GM12878 (cell line): ENCODE measurements at regions not wholly inside any gene's neighbourhood (a gene's known extent, or its start where the extent isn't known, plus 50 kb on each side); places are given as distances from the start of the nearest gene placed in this dataset.

ENCODE experiments used
- ATAC-seq: fragments of 200-7000 bp; cut with Tn5 transposase; 3 replicates; pipeline ENCODE4 v1.9.1; 2020; ENCODE audit warnings: mild to moderate bottlenecking, moderate library complexity
- BruUV-seq: library from RNA; stranded (reverse); fragments of 400-500 nt; replicated peaks from 2 replicates; lab custom pipeline; 2021; lab: Mats Ljungman, UMichigan
- CTCF ChIA-PET: fragments of 300-600 bp; sonication (Branson Sonifier 250); formaldehyde crosslinking; extraction: SDS; loops from one replicate; lab custom pipeline; 2021; ENCODE audit warnings: inconsistent platforms; lab: Yijun Ruan, JAX
- POLR2A ChIA-PET: fragments of 350-600 bp; formaldehyde crosslinking; extraction: SDS; loops from one replicate; lab custom pipeline; 2021; ENCODE audit warnings: inconsistent platforms; lab: Charles Lee
- RAD21 ChIA-PET: fragments of 300-600 bp; sonication (Branson Sonifier 250); formaldehyde crosslinking; loops from one replicate; lab custom pipeline; 2023; ENCODE audit warnings: antibody characterized with exemption; ENCODE audit not compliant: unreplicated experiment; lab: Charles Lee
- SMC1A ChIA-PET: fragments of 300-600 bp; sonication (Branson Sonifier 250); formaldehyde crosslinking; loops from one replicate; lab custom pipeline; 2023; ENCODE audit not compliant: unreplicated experiment, uncharacterized antibody; lab: Charles Lee
- DNase-seq: peaks from one replicate; pipeline ENCODE4 v3.0.0-alpha.2; 2011; ENCODE audit warnings: low read depth, low spot score
- FAIRE-seq: peaks from 3 replicates; lab custom pipeline; 2011; peaks lifted over from hg19 to GRCh38; lab: Jason Lieb, UNC
- H2AFZ ChIP-seq: 2 replicates; pipeline ENCODE4 v1.6.0; 2011; ENCODE audit warnings: low read depth, low read length, control low read depth; ENCODE audit not compliant: control insufficient read depth
- H3K27ac ChIP-seq: 2 replicates; pipeline ENCODE4 v1.5.1; 2011; ENCODE audit warnings: control low read depth; ENCODE audit not compliant: control insufficient read depth, insufficient read depth
- H3K27me3 ChIP-seq, 2 experiments: replicated peaks in 1 of 2; 2 replicates each; pipeline versions ENCODE4 v1.6.0 to v1.6.1; 2011; ENCODE audit warnings: low read length in 1 of 2; ENCODE audit not compliant: control insufficient read depth in 2 of 2, insufficient read depth in 2 of 2
- H3K36me3 ChIP-seq, 2 experiments: 2 replicates each; pipeline ENCODE4 v1.5.1; 2011; ENCODE audit warnings: low read length in 1 of 2; ENCODE audit not compliant: control insufficient read depth in 2 of 2, insufficient read depth in 2 of 2
- H3K4me1 ChIP-seq: 2 replicates; pipeline ENCODE4 v1.6.1; 2011; ENCODE audit warnings: mild to moderate bottlenecking, low read length, moderate library complexity, mixed read lengths; ENCODE audit not compliant: control insufficient read depth, insufficient read depth
- H3K4me2 ChIP-seq: 2 replicates; pipeline ENCODE4 v1.6.0; 2011; ENCODE audit warnings: control low read depth; ENCODE audit not compliant: control insufficient read depth, insufficient read depth
- H3K4me3 ChIP-seq: fragments of 200-600 bp; sonication (generic); 2 replicates; pipeline ENCODE4 v1.5.1; 2016
- H3K79me2 ChIP-seq: 2 replicates; pipeline ENCODE4 v1.6.0; 2011; ENCODE audit warnings: low read length; ENCODE audit not compliant: control insufficient read depth, insufficient read depth
- H3K9ac ChIP-seq: 2 replicates; pipeline ENCODE4 v1.8.0; 2011; ENCODE audit warnings: low read length, control low read depth, mixed read lengths; ENCODE audit not compliant: control insufficient read depth, insufficient read depth
- H3K9me3 ChIP-seq: replicated peaks from 3 replicates; pipeline ENCODE4 v1.5.1; 2011; ENCODE audit warnings: mild to moderate bottlenecking, low read length; ENCODE audit not compliant: control insufficient read depth, insufficient read depth
- H4K20me1 ChIP-seq: 2 replicates; pipeline ENCODE4 v1.6.0; 2011; ENCODE audit not compliant: control insufficient read depth, insufficient read depth
- EGR1 ChIP-seq, 2 experiments: IDR thresholded peaks; 1 replicate in 1 of 2; 2 replicates in 1 of 2; pipeline ENCODE4 v1.6.1; 2011 to 2012; ENCODE audit warnings: low read depth in 2 of 2, low read length in 2 of 2, borderline replicate concordance in 1 of 2, mild to moderate bottlenecking in 1 of 2, moderate library complexity in 1 of 2
- JUNB ChIP-seq: IDR thresholded peaks from 2 replicates; pipeline ENCODE4 v1.6.1; 2016; ENCODE audit warnings: antibody characterized with exemption, mild to moderate bottlenecking
- LARP7 ChIP-seq: fragments of 450-650 bp; IDR thresholded peaks from 2 replicates; pipeline ENCODE4 v1.6.1; 2017; ENCODE audit warnings: mild to moderate bottlenecking
- POLR2AphosphoS2 ChIP-seq: IDR thresholded peaks from 2 replicates; pipeline ENCODE4 v1.6.1; 2011; ENCODE audit warnings: low read depth, mild to moderate bottlenecking, low read length, improper control_type of control experiment, moderate library complexity
- RELA ChIP-seq: fragments of 450-650 bp; IDR thresholded peaks from 2 replicates; pipeline ENCODE4 v1.8.0; 2014; ENCODE audit warnings: borderline replicate concordance; ENCODE audit not compliant: partially characterized antibody
- SIN3A ChIP-seq: IDR thresholded peaks from 2 replicates; pipeline ENCODE4 v1.6.1; 2012; ENCODE audit warnings: low read depth, low read length, improper control_type of control experiment
- SMAD5 ChIP-seq: IDR thresholded peaks from 2 replicates; pipeline ENCODE4 v1.6.1; 2016; ENCODE audit warnings: antibody characterized with exemption, low read depth
- SREBF2 ChIP-seq: IDR thresholded peaks from 2 replicates; pipeline ENCODE4 v1.6.1; 2012; ENCODE audit warnings: mild to moderate bottlenecking, low read length
- TCF12 ChIP-seq: IDR thresholded peaks from 2 replicates; pipeline ENCODE4 v1.6.1; 2011; ENCODE audit warnings: low read depth, mild to moderate bottlenecking, low read length
- WRNIP1 ChIP-seq: IDR thresholded peaks from 2 replicates; pipeline ENCODE4 v1.6.1; 2011; ENCODE audit warnings: low read depth, low read length, improper control_type of control experiment, borderline replicate concordance
- WGBS: methylation state at CpG from one replicate; pipeline ENCODE4 v1.1.6; 2016; ENCODE audit warnings: low lambda C conversion rate; ENCODE audit not compliant: insufficient replicate concordance, insufficient coverage; ENCODE audit errors: missing lambda C conversion rate; 5-methylcytosine and 5-hydroxymethylcytosine counted together
- in situ Hi-C: fragments of 300-500 bp; cut with MboI; formaldehyde crosslinking; loops from 9 replicates; pipeline ENCODE4 v1.14.3; 2018; ENCODE audit warnings: mixed read lengths
- intact Hi-C: fragments of 100-400 bp; cut with micrococcal nuclease; formaldehyde crosslinking; loops from one replicate; pipeline ENCODE4 v1.14.2; 2022; ENCODE audit not compliant: unreplicated experiment
- TF ChIP-seq, protein P1 (sequence below): fragments of 450-650 bp; IDR thresholded peaks from 2 replicates; pipeline ENCODE4 v1.6.1; 2017; ENCODE audit warnings: mild to moderate bottlenecking, moderate library complexity
- TF ChIP-seq, protein P2 (sequence below): IDR thresholded peaks from 2 replicates; pipeline ENCODE4 v1.6.1; 2012; ENCODE audit warnings: improper control_type of control experiment, low read depth, low read length; ENCODE audit not compliant: insufficient replicate concordance
- TF ChIP-seq, protein P3 (sequence below): fragments of 450-650 bp; IDR thresholded peaks from 2 replicates; pipeline ENCODE4 v1.6.1; 2017; ENCODE audit warnings: antibody characterized with exemption, mild to moderate bottlenecking, moderate library complexity

DNA sequence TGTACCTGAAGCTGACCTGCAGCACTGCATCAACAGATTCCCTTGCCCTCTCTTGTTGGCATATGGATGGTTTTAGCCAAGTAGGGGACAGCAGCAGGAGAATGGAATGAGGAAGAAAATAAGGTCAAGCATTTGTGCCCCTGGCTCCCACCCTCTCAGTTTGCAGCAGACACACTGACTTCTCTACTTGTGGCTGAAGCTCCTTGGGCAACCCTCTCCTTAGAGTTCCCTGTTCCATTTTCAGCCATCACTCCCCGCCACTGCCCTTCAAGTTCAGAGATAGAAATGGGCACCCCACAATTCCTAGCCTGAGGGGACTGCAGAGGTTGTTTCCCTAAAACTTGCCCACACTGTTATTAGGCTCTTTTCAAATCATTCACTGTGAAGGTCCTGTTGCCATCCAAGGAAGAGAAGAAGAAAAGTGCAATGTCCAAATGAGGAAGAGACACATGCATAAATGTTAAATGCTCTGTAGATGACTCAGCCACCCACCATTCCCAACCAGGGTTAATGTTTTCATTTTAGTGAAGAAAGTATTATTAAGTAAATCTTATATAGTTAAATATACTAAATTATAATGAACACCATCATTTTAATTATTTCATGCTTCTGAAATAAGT is 295.9 kb upstream of the UBE2E2 start:
- CTCF ChIA-PET = no interaction called here
- RAD21 ChIA-PET = no interaction called here
- FAIRE-seq = no peak
- POLR2A ChIA-PET = no interaction called here
- no peaks in the 10 kb centered on the region for H3K27me3 ChIP-seq
- H2AFZ ChIP-seq = no peak overlapping the region
- H3K4me3 ChIP-seq = no peak overlapping the region
- DNase-seq = no peak
- 0% methylated on average over 1 of the region's 1 CpG for WGBS
- no peaks in the 10 kb centered on the region for H3K9me3 ChIP-seq
- H3K36me3 ChIP-seq = no peaks in the 10 kb centered on the region
- in situ Hi-C loops = no loop called here
- no peaks in the 10 kb centered on the region for H4K20me1 ChIP-seq
- no peak overlapping the region for H3K27ac ChIP-seq
- no peaks in the 10 kb centered on the region for H3K4me1 ChIP-seq
- ATAC-seq = no peak
- intact Hi-C loops = no loop called here
- BruUV-seq = no TSS peak
- SMC1A ChIA-PET = no interaction called here
- no peaks in the 10 kb centered on the region for H3K79me2 ChIP-seq
- no peak overlapping the region for H3K4me2 ChIP-seq
- no peak overlapping the region for H3K9ac ChIP-seq
- TF ChIP-seq RELA (no peak), WRNIP1 (no peak), POLR2AphosphoS2 (no peak), SIN3A (no peak), EGR1 (IDR thresholded peaks at IDR 0.05; ENCODE audit: borderline replicate concordance in 1 of 2, low read depth in 2 of 2, low read length in 2 of 2) (no peak), SREBF2 (no peak), LARP7 (no peak), JUNB (no peak), SMAD5 (no peak), TCF12 (no peak)
- TF ChIP-seq, protein P1, sequence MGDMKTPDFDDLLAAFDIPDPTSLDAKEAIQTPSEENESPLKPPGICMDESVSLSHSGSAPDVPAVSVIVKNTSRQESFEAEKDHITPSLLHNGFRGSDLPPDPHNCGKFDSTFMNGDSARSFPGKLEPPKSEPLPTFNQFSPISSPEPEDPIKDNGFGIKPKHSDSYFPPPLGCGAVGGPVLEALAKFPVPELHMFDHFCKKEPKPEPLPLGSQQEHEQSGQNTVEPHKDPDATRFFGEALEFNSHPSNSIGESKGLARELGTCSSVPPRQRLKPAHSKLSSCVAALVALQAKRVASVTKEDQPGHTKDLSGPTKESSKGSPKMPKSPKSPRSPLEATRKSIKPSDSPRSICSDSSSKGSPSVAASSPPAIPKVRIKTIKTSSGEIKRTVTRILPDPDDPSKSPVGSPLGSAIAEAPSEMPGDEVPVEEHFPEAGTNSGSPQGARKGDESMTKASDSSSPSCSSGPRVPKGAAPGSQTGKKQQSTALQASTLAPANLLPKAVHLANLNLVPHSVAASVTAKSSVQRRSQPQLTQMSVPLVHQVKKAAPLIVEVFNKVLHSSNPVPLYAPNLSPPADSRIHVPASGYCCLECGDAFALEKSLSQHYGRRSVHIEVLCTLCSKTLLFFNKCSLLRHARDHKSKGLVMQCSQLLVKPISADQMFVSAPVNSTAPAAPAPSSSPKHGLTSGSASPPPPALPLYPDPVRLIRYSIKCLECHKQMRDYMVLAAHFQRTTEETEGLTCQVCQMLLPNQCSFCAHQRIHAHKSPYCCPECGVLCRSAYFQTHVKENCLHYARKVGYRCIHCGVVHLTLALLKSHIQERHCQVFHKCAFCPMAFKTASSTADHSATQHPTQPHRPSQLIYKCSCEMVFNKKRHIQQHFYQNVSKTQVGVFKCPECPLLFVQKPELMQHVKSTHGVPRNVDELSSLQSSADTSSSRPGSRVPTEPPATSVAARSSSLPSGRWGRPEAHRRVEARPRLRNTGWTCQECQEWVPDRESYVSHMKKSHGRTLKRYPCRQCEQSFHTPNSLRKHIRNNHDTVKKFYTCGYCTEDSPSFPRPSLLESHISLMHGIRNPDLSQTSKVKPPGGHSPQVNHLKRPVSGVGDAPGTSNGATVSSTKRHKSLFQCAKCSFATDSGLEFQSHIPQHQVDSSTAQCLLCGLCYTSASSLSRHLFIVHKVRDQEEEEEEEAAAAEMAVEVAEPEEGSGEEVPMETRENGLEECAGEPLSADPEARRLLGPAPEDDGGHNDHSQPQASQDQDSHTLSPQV = no peak
- TF ChIP-seq, protein P2, sequence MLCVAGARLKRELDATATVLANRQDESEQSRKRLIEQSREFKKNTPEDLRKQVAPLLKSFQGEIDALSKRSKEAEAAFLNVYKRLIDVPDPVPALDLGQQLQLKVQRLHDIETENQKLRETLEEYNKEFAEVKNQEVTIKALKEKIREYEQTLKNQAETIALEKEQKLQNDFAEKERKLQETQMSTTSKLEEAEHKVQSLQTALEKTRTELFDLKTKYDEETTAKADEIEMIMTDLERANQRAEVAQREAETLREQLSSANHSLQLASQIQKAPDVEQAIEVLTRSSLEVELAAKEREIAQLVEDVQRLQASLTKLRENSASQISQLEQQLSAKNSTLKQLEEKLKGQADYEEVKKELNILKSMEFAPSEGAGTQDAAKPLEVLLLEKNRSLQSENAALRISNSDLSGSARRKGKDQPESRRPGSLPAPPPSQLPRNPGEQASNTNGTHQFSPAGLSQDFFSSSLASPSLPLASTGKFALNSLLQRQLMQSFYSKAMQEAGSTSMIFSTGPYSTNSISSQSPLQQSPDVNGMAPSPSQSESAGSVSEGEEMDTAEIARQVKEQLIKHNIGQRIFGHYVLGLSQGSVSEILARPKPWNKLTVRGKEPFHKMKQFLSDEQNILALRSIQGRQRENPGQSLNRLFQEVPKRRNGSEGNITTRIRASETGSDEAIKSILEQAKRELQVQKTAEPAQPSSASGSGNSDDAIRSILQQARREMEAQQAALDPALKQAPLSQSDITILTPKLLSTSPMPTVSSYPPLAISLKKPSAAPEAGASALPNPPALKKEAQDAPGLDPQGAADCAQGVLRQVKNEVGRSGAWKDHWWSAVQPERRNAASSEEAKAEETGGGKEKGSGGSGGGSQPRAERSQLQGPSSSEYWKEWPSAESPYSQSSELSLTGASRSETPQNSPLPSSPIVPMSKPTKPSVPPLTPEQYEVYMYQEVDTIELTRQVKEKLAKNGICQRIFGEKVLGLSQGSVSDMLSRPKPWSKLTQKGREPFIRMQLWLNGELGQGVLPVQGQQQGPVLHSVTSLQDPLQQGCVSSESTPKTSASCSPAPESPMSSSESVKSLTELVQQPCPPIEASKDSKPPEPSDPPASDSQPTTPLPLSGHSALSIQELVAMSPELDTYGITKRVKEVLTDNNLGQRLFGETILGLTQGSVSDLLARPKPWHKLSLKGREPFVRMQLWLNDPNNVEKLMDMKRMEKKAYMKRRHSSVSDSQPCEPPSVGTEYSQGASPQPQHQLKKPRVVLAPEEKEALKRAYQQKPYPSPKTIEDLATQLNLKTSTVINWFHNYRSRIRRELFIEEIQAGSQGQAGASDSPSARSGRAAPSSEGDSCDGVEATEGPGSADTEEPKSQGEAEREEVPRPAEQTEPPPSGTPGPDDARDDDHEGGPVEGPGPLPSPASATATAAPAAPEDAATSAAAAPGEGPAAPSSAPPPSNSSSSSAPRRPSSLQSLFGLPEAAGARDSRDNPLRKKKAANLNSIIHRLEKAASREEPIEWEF = no peak
- TF ChIP-seq, protein P3, sequence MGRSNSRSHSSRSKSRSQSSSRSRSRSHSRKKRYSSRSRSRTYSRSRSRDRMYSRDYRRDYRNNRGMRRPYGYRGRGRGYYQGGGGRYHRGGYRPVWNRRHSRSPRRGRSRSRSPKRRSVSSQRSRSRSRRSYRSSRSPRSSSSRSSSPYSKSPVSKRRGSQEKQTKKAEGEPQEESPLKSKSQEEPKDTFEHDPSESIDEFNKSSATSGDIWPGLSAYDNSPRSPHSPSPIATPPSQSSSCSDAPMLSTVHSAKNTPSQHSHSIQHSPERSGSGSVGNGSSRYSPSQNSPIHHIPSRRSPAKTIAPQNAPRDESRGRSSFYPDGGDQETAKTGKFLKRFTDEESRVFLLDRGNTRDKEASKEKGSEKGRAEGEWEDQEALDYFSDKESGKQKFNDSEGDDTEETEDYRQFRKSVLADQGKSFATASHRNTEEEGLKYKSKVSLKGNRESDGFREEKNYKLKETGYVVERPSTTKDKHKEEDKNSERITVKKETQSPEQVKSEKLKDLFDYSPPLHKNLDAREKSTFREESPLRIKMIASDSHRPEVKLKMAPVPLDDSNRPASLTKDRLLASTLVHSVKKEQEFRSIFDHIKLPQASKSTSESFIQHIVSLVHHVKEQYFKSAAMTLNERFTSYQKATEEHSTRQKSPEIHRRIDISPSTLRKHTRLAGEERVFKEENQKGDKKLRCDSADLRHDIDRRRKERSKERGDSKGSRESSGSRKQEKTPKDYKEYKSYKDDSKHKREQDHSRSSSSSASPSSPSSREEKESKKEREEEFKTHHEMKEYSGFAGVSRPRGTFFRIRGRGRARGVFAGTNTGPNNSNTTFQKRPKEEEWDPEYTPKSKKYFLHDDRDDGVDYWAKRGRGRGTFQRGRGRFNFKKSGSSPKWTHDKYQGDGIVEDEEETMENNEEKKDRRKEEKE = no peak
